HG03045 (cell line): ENCODE measurements at regions not wholly inside any gene's neighbourhood (a gene's known extent, or its start where the extent isn't known, plus 50 kb on each side); places are given as distances from the start of the nearest gene placed in this dataset.
"Not testable (repeated sequence)": the region's sequence is repeated elsewhere in the genome, so short reads cannot be mapped to it uniquely, and the experiment has no call there.

Experiments used
- ATAC-seq: cut with Tn5 transposase; IDR thresholded peaks from one replicate; pipeline ENCODE4 v1.9.1; 2021; ENCODE audit warnings: mild to moderate bottlenecking, moderate library complexity; ENCODE audit not compliant: unreplicated experiment

DNA sequence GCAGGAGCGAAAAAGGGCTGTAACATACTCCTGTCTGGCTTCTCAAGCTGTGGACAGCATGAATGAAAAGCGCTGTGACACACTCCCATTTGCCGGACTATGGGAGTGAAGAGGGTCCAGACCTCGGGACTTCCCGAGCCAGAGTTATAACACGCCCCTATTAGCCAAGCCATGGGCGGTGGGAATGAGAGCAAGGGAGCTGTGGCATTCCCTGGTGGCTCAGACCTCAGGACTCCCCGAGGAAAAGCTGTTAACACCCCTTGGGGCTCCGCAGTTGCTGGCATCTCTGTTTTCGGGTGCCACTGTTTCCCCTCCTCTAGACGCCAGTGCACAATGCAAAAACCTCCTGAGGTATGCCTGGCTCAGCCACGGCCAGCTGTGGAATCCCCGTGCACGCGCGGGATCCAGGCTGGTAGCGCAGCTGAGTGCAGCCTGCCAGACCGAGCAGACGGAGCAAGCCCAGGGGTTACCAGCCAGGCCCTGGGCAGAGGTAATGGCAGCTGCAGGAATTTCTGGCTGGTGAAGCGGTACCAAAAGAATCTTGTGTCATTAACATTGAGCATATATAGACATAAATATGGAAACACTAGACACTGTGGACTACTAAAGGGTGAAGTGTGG is 1534.6 kb upstream of the PRR20A start:
- no peak for ATAC-seq

DNA sequence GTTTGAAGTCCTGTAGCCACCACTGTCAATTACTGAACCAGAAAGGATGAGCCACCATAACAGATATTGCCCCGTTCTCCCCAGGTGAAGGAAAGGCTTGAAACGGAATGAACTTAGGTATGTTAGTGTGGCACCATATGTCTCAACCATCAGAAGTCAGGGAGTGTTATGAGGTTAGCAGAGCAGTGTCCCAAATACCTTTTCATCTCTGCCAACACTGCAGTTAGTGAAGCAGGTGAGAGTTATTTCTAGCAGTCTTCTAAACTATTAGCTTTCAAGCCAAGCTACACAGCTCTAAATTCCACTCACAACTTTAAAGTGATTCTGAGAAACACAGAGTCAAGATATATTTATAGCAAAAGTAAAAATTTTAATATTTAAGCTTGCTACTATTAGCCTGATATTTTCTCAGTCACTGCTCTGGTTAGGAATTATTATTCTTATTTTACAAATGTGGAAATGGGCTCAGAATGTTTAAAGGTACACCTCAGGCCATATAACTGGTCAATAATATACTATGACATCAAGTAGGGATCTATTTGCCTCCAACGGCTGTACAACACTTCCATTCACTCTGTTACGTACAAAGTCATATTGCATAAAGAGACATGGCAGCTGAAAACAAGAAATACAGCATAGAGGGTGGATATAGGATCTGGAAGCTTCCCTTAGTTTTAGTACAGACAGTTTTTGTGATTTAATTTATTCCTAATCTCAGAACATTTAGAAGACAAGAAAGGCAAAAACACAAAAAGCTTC is 1527.1 kb upstream of the PRR20A start:
- ATAC-seq, result no peak

DNA sequence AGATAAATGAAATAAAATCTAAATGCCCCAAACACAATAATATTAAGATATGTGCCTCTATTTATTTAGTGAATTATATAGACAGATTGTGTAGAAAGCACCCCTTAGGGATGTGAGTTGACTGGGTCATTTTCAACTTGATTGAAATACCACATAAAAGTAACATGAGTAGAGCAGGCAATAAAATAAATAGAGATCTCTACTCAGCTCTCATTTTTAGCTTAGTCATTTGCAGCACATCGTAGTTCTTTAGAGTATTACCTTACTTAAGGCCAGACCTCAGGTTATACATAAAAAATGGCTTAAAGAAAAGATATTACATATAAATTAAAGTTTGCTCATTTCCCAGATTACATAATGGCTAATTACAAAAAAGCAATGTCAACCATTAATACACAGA is 1525.6 kb upstream of the PRR20A start:
- no peak for ATAC-seq

DNA sequence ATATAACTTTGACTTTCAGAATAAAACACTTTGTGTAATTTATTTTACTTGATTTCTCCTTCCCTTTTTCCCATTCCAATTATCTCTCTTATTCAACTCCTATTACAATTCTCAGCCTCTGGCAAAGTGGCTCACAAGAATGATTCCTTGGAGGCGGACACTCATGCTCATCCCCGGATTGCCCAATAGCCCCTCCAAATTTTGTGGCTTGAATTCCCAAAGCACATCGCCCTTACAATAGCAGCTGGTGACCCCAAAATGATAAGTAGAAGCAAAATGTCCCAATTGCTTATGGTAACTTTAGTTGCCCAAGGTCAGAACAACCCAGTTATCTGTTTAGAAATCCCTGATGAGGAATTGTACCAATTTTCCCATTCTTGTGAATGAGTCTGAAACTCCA is 1523.5 kb upstream of the PRR20A start:
- ATAC-seq, result no peak

DNA sequence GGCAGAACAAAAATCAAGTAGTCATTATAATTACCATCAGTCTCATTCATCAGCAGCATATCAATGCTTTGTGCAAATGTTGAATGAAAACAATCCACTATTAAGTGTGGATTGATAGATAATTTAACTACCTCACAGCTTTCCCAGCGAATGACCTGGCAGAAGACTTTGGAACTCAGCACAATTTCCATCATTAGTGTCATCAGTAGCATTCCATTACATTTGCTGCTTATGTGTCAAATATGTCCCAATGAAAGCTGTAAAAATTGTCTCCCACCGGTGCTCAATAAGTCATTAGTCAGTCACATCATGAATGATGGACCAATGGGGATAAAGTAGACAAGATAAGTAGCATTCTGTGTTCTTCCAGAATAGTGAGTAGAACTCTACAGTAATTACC is 1513.5 kb upstream of the PRR20A start:
- no peak for ATAC-seq

DNA sequence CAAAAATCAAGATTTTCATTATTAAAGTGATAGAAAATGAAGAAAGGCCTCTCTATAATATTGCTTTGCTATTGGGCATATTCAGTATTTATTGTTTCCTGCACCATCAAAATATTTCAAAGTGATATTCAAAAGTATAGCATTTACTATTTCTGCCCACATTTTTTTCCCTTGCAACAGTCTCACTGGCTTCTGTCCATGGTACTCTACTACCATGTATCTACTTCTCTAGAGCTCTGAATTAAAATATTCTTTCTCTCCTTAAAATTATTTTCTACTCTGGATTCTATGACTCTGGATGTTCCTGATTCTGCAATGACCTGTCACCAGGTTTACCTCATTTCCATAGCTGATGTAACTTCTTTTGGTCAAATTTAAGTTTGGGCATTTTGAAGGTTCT is 1508.3 kb upstream of the PRR20A start:
- ATAC-seq, result no peak

DNA sequence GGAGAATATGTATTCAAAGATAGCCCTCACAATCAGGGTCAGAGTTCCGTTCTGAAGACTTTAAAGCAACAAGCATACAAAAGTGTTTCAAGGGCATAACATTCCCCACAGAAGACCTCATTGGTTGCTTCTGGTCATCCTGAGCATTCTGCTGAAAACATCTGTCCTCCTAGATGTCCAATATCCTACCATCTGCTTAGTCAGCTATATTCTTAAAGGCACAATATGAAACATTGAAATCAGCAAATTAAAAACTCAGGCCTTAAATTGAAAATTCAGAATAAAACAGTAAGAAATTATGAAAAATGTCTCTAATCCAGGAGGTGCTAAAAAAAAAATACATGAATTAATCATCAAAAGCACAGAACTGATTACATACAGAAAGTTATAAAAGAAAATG is 1491.2 kb upstream of the PRR20A start:
- ATAC-seq, result no peak

DNA sequence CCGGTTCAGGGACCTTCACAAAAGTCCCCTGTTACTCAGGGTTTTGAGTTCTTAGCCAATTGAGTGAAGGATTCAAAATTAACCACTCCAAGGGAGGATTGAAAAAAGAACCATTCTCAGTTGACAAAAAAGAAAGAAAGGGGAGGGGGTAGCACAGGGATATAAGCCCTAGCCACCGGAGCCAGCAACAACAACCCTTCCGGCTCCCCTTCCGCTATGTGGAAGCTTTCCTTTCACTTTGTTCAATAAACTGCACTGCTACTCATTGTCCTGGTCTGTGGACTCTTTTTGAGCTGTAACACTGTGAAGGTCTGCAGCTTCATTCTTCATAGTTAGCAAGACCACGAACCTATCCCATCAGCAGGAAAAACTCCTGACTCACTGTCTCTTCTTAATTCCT is 1488.1 kb upstream of the PRR20A start:
- no peak for ATAC-seq

DNA sequence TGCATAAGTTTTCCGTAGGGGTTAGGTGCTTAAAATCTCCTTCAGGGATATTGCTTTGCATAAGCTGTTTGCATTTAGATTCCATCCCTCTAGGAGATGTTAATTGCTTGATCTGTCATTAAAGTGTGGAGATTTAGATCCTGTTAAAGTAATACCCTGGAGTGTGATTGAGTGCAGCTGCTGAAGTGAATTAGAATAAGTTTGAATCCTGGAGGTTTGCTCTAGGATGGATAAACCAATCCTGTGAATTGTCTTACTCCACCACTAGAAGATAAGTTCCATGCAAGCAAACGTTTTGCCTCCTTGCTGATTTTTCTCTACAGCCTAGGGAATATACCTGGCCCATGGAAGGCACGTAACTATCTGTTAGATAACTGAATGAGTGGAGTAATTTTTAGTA is 1487.2 kb upstream of the PRR20A start:
- no peak for ATAC-seq

DNA sequence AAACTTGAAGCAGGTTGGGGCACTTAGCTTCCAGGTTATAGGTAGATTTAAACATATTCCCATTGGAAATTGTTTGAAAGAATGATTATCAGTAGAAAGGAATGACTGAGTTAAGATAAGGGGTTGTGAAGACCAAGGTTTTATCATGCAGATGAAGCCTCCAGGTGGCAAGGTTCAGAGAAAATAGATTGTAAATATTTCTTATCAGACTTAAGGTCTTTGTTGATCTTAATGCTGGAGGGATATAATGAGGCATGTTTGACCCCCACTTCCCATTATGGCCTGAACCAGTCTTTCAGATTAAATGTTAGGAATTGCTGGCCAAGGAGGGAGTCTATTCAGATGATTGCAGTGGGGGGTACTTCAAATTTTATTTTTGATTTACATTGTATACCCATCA is 1486.5 kb upstream of the PRR20A start:
- no peak for ATAC-seq

DNA sequence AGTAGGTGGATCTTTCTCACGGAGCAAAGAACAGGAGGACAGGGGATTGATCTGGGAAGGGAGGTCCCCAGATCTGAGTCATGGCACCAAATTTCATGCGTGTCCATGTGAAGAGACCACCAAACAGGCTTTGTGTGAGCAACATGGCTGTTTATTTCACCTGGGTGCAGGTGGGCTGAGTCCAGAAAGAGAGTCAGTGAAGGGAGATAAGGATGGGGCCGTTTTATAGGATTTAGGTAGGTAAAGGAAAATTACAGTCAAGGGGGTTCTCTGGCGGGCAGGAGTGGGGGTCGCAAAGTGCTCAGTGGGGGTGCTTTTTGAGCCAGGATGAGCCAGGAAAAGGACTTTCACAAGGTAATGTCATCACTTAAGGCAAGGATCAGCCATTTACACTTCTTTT is 1480.5 kb upstream of the PRR20A start:
- ATAC-seq, result not testable (repeated sequence)

DNA sequence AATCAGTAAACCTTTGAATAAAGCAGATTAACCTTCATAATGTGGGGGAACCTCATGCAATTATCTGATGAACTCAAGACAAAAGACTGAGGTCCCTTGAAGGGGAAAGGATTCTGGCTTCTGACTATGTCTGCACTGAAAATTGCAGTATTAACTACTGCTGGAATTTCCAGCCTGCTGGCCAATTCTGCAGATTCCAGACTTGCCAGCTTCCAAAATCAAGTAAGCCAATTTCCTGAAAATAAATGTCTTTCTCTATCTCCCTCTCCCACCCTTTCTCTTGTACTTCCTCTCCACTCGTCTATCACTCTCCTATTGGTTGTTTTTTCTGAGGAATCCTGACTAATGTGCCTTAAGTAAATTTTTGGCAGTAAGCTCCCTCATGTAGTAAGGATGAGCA is 1479.9 kb upstream of the PRR20A start:
- ATAC-seq, result no peak

DNA sequence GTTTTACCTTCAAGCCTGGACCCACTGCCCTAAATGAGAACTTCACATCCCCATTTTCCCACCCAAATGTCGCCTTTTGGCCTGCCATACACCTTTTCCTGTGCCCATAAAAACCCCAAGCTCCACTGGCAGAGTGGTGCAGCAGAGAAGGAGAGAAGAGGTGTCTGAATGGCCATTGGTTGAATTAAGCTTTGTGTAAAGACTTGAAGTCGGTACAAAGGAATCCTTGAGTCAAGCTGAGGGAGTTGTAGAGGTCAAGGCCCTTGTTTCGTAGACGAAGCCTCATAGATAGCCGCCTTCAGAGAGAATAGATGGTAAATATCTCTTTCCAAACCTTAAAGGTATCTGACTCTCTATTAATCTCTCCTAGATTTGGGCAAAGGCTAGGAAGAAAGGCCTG is 1479.2 kb upstream of the PRR20A start:
- no peak for ATAC-seq

DNA sequence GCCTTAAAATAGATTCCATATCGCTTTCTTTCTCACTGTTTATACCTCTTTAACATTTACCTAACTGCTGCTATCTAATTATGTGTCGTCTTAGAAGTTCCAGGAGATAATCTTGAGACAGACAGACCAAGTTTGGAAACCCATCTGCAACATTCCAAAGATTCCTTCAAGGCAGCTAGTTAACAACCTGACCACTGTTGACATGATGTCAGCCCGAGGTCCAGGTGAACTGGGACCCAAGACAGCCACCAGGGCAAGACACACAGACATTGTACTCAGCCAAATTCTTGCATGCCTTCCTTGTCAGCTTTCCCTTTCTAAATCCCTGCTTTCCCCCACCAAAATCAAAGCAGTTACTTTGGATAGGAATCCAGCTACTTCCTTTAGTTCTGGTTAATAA is 1476.5 kb upstream of the PRR20A start:
- no peak for ATAC-seq

DNA sequence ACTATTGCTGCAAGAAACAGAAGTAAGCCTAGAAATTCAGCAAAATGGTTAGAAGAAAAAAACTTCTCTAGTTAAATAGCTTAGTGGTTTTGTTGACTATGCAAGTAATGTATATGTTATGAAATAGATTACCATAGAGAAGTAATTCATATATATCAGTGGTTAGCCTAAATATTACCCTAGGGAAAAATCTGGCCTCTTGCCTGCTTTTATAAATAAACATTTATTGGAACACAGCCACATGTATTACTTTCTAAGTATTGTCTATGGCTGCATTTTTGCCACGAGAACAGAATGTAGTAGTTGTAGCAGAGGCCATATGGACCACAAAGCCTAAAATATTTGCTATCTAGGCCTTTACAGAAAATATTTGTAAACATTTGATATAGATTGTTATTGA is 1471.7 kb upstream of the PRR20A start:
- no peak for ATAC-seq

DNA sequence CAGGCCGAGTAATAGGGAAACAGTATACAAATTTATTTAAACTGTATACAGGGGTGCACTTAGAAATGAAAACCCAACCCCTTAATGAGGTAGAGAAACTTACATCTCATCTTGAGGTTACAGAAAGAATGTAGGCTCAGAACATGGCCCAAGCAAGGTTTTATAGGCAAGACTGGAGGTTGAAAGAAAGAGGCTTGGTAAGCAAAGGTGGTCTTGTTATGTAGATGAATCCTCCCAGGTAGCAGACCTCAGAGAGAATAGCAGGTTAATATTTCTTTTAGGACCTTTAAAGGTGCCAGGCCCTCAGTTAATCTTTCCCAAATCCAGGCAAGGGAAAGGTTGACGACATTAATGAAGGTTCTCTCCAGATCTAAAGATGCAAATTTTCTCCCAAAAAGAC is 1466.8 kb upstream of the PRR20A start:
- no peak for ATAC-seq

DNA sequence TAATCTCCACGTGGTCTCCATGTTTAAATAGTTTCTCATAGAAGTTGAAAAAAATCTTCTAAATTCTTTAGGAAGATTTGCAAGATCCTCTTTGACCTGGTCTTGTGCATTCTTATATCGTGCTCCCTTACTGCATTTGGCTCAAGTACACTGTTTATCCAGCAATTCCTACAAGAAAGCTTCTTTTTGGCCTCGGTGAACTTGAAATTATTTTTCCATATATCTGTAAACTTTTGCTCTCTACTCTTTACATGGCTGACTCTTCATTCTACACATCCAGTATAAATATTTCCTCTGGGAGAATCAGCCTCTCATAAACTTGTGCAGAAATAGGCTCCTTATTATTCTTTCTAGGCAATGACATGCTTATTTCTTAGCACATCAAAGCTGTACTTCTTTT is 1457.9 kb upstream of the PRR20A start:
- no peak for ATAC-seq

DNA sequence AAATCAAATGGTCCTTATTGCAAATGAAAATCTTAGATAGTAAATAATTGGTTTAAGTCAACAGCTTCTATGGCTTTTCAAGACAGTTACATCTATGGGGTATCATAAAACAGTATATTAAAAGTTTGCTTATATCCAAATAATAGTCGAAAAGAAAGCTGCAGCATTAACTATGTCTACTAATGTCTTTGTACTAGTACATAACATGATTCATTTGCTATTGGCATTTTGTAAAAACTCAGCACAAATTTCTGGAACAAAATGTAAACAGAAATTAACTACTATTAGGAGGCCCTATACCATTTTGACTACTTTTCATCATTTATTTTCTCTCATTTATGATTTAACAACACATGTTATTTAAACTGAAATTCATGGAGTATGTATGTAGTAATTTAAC is 1435.2 kb upstream of the PRR20A start:
- ATAC-seq, result no peak

DNA sequence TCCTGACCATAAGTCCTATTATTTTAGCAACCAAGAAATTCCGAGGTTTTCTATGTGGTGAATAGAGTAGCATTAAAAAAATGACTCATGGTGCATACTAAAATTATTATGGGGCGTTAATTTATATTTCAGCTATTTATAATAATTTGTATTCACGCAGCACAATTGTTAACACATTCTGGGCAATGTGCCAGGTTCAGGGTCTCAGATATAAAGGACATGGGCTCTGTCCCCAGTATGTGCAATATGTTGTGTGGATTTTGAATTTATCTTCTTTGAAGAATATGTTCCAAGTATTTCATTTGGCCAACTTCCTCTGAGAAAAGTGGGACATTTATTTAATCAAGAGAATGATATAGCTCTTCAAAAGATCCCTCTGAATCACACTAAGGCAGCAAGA is 1434.7 kb upstream of the PRR20A start:
- no peak for ATAC-seq

DNA sequence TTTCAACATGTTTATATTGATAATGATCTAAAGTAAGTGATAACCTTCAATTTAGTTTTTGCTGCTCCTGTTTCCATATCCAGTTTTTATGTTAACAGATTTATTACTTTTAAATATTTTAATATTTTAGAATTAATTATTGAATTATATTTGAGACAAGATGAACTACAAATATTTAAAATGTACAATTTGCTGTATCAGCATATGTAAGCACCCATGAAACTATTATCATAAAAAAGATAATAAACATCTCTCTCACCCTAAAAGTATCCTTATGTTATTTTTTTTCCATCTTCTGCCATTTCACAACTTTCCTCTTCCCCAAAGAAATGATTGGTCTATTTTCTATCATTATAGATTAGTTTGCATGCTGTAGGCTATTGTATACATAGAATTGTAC is 1426.6 kb upstream of the PRR20A start:
- ATAC-seq, result no peak

DNA sequence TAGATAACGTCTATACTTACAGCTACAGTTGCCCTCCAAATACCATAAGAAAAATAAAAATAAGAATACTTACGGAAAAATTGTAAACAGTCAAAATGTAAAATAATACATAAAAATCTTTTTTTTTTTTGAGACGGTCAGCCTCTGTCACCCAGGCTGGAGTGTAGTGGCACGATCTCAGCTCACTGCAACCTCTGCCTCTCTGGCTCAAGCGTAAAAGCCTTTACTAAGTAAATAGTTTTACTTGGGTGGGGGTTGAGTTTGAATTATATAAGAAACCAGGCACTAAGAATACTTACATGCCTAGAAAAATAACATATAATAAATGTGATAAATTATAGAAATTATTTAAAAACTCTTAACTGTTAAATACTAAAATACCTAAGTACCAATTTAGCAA is 1413.0 kb upstream of the PRR20A start:
- ATAC-seq, result no peak

DNA sequence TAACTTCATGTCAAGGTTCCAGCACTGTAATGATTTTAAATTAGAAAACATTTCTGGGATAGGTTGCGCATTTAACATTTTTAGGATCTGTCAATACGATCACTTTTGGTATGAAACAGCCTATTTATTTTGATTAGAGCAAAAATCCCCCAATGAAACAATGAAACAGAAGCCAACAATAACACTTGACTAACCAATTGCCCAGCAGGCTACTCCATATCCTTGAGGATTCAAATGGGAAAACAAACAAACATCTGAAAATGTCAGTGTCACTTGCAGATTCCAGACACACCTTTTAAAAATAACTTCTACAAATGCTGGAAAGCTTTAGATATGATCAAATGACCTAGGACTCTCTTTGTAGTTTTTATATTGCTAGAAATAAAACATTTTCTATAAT is 1412.5 kb upstream of the PRR20A start:
- no peak for ATAC-seq

DNA sequence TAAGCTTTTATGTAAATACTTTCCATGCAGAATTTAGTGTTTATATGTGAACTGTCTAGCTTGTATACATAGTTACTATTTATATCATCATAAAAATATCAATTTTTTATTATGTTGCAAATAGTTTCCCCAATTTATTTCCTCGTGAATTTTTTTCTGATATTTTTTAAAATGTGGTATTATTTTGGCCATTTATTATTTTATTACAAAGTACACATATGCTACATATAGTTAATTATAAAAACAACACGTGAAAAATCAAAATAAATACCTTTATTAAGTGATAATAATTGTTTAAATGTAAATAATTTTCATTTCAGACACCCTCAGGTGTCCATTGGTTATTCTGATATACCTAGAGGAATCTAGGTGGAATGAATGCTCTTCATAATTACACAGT is 1394.9 kb upstream of the PRR20A start:
- ATAC-seq, result no peak
